GM21619 (cell line): ENCODE measurements at regions not wholly inside any gene's neighbourhood (a gene's known extent, or its start where the extent isn't known, plus 50 kb on each side); places are given as distances from the start of the nearest gene placed in this dataset.

Source experiments
- ATAC-seq: cut with Tn5 transposase; IDR thresholded peaks from one replicate; pipeline ENCODE4 v1.9.1; 2021; ENCODE audit not compliant: unreplicated experiment

GRCh38 chr3:146929696-146930095 is 324.6 kb upstream of the PLSCR5 start:
- ATAC-seq: no peak

DNA sequence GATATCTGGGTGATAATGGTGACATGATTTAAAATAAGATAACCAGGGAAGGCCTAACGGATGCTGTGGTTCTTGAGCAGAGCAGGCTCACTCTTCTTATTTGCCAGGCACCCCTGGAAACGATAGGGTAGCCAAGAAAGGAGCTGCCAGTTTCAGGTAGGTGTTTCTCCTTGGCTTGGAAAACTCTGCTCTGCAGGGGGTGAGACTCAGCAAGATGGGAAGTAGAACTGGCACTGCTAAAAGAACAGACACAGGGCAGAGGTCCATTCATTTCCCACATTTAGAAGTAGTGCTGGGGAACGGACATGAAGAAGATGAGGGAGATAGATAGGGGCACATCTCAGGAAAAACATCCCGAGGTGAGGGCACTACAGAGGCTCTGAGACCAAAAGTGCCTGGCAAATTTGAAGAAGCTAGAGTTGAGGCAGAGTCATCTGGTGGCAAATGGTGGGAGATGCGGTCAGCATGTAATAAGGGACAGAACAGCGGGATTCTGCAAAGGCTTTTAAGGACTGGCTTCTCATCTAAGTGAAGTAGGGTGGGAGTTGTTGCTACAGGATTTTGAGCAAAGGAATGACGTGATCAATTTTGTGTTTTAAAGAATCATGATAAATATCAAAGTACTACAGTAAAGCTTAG is 323.4 kb upstream of the PLSCR5 start:
- no peak for ATAC-seq

GRCh38 chr3:146921693-146922092 is 316.5 kb upstream of the PLSCR5 start:
- ATAC-seq: no peak

DNA sequence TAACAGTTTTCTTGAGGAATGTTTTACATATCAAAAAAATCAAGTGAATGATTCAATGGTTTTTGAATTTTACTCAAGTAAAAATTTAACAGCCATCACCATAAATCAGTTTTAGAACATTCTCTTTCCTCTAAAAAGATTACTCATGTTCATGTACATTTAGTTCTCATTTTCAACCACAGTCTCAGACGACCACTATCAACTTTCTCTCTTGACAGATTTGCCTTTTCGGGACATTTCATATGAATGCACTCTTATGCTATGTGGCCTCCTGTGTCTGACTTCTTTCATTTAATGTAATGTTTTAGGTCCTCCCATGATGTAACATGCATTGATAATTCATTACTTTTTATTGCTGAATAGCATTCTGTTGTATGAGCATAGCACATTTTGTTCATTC is 309.3 kb upstream of the PLSCR5 start:
- ATAC-seq: no peak

- ATAC-seq: no peak
Observed at GRCh38 chr3:146912241-146913015, 307.3 kb upstream of the PLSCR5 start.

DNA sequence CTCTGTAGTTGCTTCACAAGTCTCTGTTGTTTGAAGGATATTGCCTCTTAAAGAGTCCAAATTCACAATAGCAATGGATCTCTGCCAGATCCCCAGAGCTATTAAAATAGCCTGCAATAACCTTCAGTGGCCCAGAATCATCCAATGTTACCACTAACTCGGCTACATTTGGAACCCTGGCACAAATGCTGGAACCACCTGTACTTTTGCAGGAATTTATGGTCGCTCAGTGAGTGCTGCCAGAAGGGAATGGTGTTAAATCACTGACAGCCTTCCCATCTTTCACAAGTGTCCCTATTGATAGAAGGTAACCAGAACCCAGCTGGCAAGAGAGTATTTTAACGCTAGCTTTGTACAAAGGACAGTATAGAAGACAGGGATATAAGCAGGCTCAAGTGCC is 298.8 kb upstream of the PLSCR5 start:
- no peak for ATAC-seq

GRCh38 chr3:146899171-146899570 is 294.0 kb upstream of the PLSCR5 start:
- ATAC-seq: no peak

- no peak for ATAC-seq
Observed at GRCh38 chr3:146896711-146897110, 291.6 kb upstream of the PLSCR5 start.

DNA sequence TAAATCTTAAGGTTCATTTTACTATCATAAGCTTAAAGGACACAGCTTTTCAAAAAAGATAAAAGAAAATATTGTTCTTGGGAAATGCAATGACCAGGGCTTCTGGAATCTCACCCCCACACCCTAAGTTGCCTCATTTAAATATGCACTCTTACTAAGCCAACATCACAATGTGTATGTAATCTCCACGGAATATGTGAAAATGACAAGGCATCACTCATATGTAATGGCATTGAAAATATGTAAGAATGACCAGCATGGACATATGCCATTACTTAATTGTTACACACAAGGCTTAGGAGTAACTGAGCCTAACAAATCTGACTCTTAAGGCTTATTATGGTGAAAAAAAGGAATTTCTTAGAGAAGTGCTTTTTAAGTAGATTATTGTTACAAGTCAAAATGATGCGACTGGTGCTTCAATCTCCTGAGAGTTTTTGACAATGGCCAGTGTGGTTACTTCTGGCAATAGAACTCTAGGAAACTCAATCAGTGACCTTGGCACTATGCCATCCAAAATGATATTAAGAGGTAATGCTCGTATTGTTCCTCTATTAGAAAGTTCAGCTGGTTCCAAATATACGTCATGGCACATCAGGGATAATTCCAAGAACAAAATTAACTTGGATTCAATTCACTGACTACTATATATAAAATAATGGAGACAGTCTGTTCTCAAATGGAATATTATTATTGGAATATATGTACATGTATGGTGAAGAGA is 290.0 kb upstream of the PLSCR5 start:
- no peak for ATAC-seq

GRCh38 chr3:146894406-146894805 is 289.3 kb upstream of the PLSCR5 start:
- no peak for ATAC-seq

DNA sequence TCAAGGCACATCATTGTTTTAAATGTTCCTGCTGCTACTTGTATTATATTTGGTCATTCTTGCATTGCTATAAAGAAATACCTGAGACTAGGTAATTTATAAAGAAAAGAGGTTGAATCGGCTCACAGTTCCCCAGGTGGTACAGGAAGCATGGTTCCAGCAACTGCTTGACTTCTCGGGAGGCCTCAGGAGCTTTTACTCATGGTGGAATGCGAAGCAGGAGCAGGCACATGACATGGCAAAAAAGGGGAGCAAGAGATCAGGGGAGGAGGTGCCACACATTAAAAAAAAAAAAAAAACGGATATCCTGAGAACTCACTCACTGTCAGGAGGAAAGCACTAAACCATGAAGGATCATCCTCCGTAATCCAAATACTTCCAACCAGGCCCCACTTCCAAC is 286.9 kb upstream of the PLSCR5 start:
- ATAC-seq: no peak

GRCh38 chr3:146889626-146890025 is 284.5 kb upstream of the PLSCR5 start:
- no peak for ATAC-seq

GRCh38 chr3:146888176-146888575 is 283.0 kb upstream of the PLSCR5 start:
- no peak for ATAC-seq

DNA sequence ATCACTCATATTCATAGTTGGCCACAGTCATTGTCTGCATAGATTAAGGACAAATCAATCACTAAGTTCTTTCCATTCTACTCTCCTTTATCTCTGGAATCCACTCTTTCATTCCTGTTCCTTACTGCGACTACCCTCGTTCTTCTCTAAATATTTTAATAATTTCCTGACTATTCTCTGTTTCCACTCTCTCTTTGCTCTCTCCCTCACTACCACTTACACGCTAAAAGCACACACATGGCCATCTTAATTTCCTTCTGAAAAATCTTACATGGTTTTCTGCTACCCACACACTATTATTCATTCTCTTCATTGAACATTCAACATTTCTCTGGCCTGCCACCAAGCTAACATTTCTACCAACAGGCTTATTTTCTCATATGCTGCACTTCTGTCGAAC is 279.6 kb upstream of the PLSCR5 start:
- ATAC-seq: no peak

DNA sequence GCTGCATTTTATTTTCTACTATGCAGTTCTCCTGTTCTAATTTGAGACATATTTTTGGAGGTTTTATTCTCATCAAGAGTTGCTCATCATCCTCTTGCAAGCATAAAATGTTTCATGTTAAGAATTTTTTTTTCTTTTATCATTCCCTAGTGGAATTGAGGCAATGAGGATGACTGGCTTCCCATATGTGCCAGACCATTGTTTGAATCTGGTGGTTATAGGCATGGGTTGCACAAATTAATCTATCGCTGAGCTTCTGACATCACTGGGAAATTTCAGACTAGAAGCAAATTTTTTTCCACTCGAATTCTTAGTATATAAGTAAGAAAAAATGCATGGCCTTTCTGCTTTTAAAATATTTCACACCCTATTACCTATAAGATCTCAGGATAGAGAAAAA is 279.1 kb upstream of the PLSCR5 start:
- no peak for ATAC-seq

GRCh38 chr3:146883288-146883687 is 278.1 kb upstream of the PLSCR5 start:
- no peak for ATAC-seq

DNA sequence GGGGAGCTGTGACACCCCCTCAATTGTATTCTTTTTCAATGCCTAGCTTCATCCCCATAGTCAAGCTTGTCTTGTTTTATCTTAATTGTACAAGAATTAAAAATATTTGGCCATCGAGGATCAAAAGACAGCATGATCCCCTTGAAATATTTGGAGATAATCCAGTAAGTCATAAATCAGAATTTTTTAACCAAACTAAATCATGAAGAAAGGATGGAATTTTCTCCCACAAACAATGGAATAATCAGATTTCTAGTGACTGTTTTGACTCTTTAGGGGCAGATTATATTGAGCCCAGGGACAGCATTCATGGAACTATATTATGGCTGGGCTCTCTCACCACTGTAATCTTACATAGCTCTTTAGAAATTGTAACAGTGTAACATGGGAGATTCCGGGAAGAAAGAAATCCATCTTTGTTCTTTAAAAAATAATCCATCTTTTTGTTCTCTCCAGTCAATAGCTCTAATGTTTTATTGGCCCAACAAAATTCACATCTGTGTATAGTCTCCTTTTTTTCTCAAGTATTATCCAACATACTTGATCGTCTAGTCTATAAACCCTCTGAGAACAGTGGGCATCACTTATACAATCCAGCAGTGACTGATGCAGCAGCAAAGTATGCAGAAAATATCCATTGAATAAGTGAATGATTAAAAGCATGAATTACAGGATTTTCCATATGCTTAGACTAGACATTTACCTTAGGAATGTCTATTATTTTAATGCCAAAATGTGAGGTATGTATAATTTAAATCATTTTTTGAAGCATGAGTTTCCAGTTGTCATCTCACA is 277.0 kb upstream of the PLSCR5 start:
- no peak for ATAC-seq

- ATAC-seq: no peak
Observed at GRCh38 chr3:146881356-146881755, 276.2 kb upstream of the PLSCR5 start.

DNA sequence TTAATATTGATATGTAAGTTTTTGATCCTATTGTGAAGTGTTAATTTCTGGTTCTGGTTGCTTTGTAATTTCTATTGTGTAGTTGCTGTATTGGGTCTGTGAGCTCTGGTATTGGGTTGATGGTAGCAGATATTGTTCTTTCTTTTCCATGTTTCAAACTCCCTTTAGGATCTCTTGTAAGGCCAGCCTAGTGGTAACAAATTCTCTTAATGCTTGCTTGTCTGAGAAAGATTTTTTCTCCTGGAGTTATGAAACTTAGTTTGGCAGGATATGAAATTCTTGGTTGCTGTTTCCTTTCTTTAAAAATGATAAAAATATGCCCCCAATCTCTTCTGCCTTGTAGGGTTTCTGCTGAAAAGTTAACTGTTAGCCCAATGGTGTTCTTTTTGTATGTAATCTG is 268.6 kb upstream of the PLSCR5 start:
- no peak for ATAC-seq

- ATAC-seq: no peak
Observed at GRCh38 chr3:146865175-146865755, 260.1 kb upstream of the PLSCR5 start.

- no peak for ATAC-seq
Observed at GRCh38 chr3:146861262-146861661, 256.1 kb upstream of the PLSCR5 start.
